NCI-H82 (cell line): ENCODE measurements at regions not wholly inside any gene's neighbourhood (a gene's known extent, or its start where the extent isn't known, plus 50 kb on each side); places are given as distances from the start of the nearest gene placed in this dataset.
"Not testable (repeated sequence)": the region's sequence is repeated elsewhere in the genome, so short reads cannot be mapped to it uniquely, and the experiment has no call there.

ENCODE experiments used
- DNase-seq: peaks from one replicate; lab custom pipeline; 2025; lab: John Stamatoyannopoulos, UW

DNA sequence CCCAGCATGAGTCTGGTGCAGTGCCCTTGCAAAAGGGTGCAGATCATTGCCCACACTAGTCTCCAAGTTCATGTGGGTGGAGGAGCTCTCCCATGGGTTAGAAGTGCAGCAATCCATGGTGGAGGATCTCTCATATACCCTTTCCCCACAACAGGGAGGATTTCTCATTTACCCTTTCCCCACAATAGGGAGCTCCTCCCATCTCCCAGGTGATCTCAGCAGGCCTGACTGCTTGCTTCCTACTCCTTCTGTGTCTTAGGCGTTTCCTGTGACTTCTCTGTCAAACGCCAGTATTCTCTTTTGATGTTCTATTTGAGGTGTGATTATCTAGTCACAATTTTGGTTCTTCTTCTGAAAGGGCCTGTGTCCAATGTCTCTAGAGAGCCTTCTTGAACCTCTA lies 133.8 kb upstream of the RFX3 start:
- DNase-seq, result no peak

DNA sequence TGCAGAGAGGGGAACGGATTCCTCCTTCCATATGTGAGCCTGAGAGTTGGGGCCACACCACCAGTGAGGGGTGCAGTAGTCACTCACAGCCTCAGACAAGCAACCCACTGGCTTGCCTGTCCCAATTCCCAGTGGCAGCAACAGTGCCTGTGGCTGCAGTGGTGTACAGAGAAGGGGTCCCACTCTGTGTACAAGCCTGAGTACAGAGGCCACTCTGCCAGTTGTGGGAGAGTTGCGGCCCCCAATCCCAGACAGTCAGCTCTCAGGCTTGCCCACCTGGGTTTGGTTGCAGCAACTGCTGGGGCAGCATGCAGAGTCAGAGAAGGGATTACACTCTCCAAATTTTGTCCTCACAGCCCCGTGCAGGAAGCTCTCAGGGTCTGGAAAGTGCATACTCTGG lies 133.2 kb upstream of the RFX3 start:
- DNase-seq, result no peak

DNA sequence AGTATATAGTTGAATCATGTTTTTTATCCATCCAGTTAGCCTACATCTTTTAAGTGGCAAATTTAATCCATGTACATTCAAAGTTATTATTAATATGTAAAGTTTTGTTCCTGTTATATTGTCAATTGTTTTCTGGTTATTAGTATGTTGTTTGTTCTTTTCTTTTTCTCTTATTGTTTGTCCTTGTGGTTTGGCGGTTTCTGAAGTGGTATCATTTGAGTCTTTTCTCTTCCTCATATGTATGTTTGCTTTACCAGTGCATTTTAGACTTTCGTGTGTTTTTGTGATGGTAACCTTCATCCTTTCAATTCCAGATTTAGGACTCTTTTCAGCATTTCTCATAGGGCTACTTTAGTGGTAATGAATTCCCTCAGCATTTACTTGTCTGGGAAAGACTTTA lies 130.4 kb upstream of the RFX3 start:
- DNase-seq, result no peak

DNA sequence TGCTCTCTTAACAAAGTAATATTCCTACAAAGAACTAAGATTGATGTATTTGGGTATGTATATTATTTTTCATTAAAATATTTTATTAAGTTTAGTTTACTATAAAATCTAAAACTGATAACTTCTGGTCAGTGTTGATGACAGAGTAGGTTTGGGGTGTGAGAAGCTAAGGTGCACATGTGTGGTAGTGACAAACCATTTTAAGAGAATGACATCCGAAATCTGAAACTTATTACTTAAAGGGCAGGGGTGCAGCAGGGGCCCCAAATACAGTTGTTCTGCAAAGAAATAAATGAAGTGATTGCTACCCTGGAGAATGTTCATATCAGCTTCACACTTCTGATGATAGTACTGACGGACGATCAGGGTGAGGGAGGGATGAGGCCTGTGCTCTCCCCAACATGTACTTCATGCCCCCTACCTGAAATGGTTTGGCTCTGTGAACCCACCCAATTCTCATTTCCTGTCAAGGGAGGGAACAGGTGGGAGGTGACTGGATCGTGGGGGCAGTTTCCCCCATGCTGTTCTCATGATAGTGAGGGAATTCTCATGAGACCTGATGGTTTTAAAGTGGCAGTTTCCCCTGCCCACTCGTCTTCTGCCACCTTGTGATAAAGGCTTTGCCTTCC lies 125.3 kb upstream of the RFX3 start:
- DNase-seq, result no peak

DNA sequence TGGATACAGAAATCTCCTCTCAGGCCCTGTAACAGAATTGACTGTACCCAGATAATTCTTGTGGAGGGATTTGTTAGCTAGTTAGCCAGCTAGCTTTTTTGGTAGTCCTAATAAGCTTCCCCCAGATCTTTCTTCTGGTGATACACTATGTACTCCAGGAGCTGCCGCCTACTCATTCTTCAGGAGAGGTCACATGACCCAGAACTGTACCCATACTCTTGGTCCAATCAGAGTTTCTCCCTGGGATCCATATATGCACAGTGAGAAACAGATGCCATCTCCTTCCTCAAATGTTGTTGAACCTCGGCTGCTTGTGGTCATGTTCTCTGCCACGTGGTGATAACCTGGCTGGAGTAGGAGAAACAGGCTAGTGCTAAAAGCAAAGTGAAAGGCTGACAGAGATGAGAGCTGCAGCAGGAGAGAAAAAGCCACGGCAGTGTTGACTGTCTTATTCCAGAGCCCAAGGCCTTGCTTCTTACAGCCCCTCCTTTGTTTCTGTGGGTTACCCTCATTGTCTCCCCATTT lies 123.0 kb upstream of the RFX3 start:
- no peak for DNase-seq

DNA sequence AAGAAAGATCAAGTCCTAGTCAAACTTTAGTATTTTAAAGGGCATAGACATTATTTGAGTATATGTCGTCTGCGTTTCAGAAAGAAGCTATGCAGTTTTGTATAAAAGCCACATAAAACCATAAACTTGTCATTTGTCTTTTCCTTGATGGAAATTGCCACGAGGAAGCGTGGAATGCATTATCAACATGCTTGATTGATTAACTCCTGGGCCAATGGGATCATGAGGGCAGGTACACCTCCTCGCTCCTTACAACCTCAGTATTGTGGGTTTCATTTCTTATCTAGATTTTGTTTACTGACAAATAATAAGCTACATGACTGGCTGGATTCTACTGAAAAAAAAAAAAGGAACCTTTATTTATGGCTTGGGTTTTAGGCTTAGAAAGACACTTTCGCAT lies 122.5 kb upstream of the RFX3 start:
- DNase-seq, result no peak

DNA sequence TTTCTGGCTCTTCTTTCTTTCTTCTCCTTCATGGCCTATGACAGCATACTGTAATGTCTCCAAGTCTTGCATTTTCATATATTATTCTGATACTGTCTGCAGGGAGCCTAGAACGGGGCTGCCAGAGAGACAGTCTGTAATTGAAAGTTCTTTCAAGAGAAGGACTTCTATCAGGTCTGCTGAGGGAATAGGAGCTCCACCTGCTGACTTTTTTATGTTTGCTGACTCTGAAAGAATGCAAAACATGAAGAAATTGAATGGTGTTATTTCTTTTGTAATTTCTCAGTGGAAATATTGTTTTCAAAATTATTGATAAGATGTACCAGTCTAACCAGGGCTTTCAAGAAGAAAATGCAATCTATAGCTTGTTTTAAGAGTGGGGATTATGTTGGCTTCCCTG lies 121.9 kb upstream of the RFX3 start:
- DNase-seq, result peak; percentile 0

DNA sequence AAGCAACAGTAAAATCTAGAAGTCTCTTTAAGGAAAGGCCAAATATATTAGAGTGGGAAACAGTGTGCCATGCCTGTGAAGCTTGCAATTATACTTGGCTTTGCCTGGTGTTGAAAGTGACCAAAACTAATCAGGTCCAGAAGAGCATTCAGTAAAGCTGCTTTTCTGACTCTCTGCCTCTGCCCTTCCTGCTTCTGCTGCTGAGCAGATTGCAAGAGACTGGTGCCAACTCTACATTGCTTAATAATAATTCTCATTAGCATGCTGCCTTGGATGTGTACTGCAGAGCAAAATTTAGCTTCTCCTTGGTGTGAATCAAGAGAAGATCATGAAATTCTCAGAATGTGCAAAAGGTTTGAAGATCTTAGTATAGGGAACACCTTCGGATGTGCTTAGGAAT lies 120.4 kb upstream of the RFX3 start:
- no peak for DNase-seq

DNA sequence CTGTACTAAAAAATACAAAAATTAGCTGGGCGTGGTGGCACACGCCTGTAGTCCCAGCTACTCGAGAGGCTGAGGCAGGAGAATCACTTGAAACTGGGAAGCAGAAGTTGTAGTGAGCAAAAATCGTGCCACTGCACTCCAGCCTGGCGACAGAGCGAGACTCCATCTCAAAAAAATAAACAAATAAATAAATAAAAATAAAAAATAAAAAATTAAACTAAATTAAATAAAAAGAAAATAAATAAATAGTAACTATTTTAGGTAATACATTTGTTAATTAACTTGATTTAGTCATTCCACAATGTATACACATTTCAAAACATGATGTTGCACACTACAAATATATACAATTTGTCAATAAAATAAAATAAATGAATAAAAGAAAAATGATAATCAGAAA lies 116.3 kb upstream of the RFX3 start:
- not testable (repeated sequence) for DNase-seq

DNA sequence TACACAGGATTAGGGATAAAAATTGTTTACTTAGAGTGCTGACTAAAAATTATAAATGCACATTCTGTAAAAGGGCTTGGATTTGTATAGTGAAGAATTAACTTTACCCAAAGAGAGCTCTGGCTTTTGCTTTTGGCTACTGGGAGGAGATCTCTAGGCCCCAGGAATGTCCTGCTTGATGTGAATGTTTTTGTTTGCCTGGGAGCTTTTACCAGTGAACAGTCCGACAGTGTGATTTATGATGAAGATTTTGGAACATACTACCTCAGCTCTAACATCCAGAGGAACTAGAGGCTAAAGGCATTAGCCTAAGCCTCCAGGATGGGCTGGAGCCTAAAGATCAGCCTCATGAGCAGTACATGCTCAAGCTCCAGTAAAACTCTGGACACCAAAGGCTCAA lies 103.7 kb upstream of the RFX3 start:
- no peak for DNase-seq

DNA sequence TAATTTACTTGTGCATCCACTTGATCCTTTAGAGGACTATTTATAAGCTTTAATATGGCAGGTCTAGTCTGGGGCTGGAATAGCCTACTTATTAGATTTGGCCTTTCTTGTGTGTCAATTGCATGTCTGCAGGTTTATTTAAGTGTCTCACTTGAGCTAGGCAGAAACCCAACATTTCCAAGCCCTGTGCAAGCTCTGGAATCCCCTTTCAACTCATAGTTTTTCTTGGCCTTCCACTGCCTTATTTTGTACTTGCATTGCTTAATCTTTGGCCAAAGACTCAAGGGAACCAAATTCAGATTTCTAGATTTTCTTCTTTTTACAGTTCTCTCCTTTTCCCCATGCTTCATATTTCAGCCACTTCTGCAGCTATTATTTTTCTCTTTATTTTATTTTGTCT lies 102.4 kb upstream of the RFX3 start:
- no peak for DNase-seq

DNA sequence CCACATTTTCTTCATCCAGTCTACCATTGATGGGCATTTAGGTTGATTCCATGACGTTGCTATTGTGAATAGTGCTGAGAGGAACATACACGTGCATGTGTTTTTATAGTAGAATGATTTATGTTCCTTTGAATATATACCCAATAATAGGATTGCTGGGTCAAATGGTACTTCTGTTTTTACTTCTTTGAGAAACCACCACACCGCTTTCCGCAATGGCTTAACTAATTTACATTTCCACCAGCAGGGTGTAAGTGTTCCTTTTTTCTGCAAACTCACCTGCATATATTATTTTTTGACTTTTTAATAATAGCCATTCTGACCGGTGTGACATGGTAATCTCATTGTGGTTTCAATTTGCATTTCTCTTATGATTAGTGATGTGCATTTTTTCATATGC lies 82.2 kb upstream of the RFX3 start:
- no peak for DNase-seq

DNA sequence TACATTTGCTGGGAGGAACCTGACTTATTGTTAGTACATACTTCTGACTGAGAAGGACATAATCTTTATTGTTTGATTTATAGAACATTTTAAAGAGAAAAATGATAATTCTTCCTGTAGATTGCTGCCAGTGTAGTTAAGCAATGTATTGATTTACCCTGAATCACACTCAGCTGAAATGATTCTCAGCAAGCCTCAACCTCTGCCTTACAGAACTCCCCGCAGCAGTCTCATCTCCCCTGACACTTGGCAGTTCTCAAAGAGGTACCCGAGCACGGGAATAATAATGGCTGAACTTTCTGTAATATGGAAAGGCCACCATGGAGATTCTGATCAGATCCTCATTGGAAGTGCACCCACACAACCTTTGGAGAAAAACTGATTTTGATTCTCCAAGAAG lies 74.9 kb upstream of the RFX3 start:
- DNase-seq, result no peak

DNA sequence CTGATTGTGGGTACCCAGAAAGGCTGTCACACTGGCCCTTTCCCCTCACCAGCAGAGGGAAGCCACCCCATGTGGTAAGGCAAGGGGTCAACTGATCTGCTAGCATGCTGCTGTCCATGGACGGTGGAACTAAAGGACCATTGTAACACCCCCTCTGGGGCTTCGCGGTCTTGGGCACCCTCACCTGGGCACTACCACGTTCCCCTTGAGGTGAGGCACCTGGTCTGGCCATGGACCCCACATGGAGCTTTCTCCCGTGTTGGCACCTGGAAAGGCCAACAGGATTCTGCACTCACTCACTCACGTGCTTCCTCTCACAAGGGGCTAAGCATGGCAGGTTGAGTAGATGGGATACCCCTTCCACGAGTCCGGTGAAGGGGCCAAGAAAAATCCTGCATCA lies 72.0 kb upstream of the RFX3 start:
- no peak for DNase-seq

DNA sequence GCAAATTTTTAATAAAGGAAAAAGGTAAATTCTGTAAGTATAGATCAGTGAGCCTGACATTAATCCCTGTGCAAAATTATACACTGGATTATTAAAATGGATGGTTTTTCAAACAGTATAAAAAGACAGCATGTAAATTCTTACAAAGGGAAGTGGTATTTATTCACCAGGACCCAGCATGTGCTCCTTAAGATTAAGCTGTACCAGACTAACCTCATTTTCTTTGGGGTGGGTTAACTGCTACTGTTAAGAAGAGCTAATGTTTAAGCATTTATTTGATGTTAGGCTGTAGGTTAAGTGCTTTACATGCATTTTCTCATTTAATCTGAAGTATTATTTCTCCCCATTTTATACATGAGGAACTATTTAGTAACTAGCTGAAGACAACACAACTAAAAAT lies 60.3 kb upstream of the RFX3 start:
- no peak for DNase-seq

DNA sequence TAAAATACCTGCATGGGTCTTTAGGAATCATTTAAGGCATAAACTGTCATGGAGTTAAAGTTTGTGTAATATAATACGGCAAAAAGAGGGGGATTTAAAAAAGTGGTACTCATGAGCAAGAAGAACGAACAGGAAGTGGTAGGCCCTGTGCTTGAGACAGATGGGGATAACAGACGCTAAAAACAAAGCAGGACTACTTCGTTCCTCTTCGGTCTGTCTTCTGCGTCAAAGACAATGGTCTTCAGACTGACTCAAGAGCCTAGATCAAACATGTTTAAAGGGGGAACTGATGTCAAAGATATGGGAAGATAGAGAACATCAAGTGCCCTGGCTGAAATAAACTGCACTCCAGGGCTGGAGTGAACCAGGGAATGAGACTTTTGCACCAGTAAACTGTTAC lies 59.8 kb upstream of the RFX3 start:
- no peak for DNase-seq

DNA sequence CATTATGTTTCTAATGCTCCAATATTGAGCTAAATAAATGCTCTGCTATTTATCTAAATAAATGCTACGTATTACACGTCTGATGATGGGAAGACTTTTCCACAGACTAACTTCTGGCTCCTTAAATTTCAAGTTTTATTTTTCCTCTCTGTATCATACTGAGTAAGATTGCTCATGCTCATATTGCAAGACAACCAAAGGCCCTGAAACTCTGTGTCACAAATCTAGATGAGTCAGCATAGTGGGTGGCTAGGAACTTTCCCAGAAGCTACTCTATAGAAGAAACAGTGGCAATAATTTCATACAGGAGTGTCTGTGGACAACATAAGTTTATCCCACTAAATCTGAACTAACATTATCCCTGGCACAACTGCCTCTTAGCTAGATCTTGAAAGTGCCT lies 53.0 kb upstream of the RFX3 start:
- no peak for DNase-seq

DNA sequence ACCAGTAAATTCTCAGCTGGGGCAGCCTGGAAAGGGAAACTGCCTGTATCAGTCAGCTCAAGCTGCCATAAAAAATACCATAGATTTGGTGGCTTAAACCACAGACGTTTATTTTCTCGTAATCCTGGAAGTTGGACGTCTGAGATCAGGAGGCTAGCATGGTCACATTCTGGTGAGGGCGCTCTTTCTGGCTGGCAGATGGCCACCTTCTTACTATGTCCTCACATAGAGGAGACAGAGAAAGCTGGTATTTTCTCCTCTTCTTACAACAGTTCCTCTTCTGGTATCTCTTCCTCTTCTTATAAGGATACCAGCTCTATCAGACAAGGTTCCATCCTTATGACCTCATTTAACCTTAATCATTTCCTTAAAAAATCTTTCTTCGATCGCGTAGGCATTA lies 50.5 kb upstream of the RFX3 start:
- DNase-seq, result no peak

DNA sequence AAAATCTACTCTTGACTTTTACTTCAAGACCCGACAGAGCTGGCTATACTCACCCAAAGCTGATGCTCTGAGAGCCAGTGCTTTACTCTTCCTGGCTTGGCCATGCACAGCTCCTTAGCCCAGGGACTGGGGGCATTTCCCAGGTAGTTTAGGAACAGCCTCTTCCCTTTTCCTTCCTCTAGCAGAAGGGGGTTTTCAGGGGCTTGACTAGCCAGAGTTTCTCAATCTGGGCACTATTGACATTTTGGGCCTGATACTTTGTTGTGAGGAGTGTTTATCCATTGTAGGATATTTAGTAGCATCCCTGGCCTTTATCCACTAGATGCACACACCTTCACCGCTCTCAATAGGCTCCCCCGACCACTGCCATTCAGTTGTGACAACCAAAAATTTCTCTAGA lies 50.0 kb upstream of the RFX3 start:
- no peak for DNase-seq
